ENCODE measurements at regions not wholly inside any gene's neighbourhood (a gene's known extent, or its start where the extent isn't known, plus 50 kb on each side); places are given as distances from the start of the nearest gene placed in this dataset.

DNA sequence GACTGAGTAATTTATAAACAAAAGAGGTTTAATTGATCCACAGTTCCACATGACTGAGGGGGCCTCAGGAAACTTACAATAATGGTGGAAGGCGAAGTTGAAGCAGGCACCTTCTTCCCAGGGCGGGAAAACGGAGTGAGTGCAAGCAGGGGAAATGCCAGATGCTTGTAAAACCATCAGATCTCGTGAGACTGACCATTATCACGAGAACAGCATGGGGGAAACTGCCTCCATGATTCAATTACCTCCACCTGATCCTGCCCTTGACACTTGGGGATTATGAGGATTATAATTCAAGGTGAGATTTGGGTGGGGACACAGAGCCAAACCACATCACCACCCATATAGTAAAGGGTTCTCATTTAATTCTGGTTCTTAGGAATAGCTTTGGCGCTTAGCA lies 219.5 kb upstream of the ATP5MC3 start:
- no peaks in the 10 kb centered on the region for H3K27me3 ChIP-seq (ENCODE audit: control insufficient read depth in 4 of 4, insufficient read depth in 4 of 4, low read length in 3 of 4)
- H3K36me3 ChIP-seq (ENCODE audit: control insufficient read depth in 4 of 4, insufficient read depth in 3 of 4, low read depth in 1 of 4, low read length in 3 of 4), result no peaks in the 10 kb centered on the region
- no peaks in the 10 kb centered on the region for H3K9me3 ChIP-seq (ENCODE audit: control insufficient read depth in 4 of 4, low read length in 3 of 4)
- no peak overlapping the region for H3K4me3 ChIP-seq (ENCODE audit: low read depth in 1 of 3, low read length in 3 of 3)
- H3K9ac ChIP-seq (ENCODE audit: low read depth in 1 of 2, low read length in 2 of 2), result no peak overlapping the region
- H3K4me1 ChIP-seq (ENCODE audit: control insufficient read depth in 4 of 4, insufficient read depth in 4 of 4, low read length in 3 of 4), result no peaks in the 10 kb centered on the region
- WGBS, result 78% methylated on average over 6 of the region's 6 CpGs
- no peak overlapping the region for H3K27ac ChIP-seq (ENCODE audit: low read depth in 1 of 2, low read length in 2 of 2)
- no peak for TF ChIP-seq RAD21 (IDR thresholded peaks at IDR 0.05)
- TF ChIP-seq FOXA1 (IDR thresholded peaks at IDR 0.05), result no peak
- TF ChIP-seq NR2F2 (IDR thresholded peaks at IDR 0.05), result no peak
- TF ChIP-seq ATF3 (IDR thresholded peaks at IDR 0.05), result no peak
- TF ChIP-seq RXRA (IDR thresholded peaks at IDR 0.05), result no peak
- TF ChIP-seq HNF4A (conservative IDR thresholded peaks at IDR 0.05), result no peak
- TF ChIP-seq GABPA (IDR thresholded peaks at IDR 0.05 in 1 of 2, conservative IDR thresholded peaks at IDR 0.05 in 1 of 2), result no peak
- TF ChIP-seq, protein P1, sequence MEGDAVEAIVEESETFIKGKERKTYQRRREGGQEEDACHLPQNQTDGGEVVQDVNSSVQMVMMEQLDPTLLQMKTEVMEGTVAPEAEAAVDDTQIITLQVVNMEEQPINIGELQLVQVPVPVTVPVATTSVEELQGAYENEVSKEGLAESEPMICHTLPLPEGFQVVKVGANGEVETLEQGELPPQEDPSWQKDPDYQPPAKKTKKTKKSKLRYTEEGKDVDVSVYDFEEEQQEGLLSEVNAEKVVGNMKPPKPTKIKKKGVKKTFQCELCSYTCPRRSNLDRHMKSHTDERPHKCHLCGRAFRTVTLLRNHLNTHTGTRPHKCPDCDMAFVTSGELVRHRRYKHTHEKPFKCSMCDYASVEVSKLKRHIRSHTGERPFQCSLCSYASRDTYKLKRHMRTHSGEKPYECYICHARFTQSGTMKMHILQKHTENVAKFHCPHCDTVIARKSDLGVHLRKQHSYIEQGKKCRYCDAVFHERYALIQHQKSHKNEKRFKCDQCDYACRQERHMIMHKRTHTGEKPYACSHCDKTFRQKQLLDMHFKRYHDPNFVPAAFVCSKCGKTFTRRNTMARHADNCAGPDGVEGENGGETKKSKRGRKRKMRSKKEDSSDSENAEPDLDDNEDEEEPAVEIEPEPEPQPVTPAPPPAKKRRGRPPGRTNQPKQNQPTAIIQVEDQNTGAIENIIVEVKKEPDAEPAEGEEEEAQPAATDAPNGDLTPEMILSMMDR (IDR thresholded peaks at IDR 0.05; ENCODE audit: low read depth, low read length, missing input control), result no peak
- TF ChIP-seq MAX (IDR thresholded peaks at IDR 0.05), result no peak
- no peak for TF ChIP-seq TAF1 (conservative IDR thresholded peaks at IDR 0.05)
- TF ChIP-seq HNF4G (IDR thresholded peaks at IDR 0.05), result no peak
- TF ChIP-seq EGR1 (IDR thresholded peaks at IDR 0.05; ENCODE audit: low read depth in 2 of 2), result no peak
- TF ChIP-seq, protein P2, sequence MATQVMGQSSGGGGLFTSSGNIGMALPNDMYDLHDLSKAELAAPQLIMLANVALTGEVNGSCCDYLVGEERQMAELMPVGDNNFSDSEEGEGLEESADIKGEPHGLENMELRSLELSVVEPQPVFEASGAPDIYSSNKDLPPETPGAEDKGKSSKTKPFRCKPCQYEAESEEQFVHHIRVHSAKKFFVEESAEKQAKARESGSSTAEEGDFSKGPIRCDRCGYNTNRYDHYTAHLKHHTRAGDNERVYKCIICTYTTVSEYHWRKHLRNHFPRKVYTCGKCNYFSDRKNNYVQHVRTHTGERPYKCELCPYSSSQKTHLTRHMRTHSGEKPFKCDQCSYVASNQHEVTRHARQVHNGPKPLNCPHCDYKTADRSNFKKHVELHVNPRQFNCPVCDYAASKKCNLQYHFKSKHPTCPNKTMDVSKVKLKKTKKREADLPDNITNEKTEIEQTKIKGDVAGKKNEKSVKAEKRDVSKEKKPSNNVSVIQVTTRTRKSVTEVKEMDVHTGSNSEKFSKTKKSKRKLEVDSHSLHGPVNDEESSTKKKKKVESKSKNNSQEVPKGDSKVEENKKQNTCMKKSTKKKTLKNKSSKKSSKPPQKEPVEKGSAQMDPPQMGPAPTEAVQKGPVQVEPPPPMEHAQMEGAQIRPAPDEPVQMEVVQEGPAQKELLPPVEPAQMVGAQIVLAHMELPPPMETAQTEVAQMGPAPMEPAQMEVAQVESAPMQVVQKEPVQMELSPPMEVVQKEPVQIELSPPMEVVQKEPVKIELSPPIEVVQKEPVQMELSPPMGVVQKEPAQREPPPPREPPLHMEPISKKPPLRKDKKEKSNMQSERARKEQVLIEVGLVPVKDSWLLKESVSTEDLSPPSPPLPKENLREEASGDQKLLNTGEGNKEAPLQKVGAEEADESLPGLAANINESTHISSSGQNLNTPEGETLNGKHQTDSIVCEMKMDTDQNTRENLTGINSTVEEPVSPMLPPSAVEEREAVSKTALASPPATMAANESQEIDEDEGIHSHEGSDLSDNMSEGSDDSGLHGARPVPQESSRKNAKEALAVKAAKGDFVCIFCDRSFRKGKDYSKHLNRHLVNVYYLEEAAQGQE (IDR thresholded peaks at IDR 0.05), result no peak
- no peak for TF ChIP-seq FOXA2 (IDR thresholded peaks at IDR 0.05)
- TF ChIP-seq YY1 (IDR thresholded peaks at IDR 0.05), result no peak
- TF ChIP-seq ZBTB33 (IDR thresholded peaks at IDR 0.05), result no peak
- TF ChIP-seq JUND (IDR thresholded peaks at IDR 0.05), result no peak
- TF ChIP-seq SP1 (IDR thresholded peaks at IDR 0.05), result no peak
- DNase-seq (ENCODE audit: low spot score), result no peak
